Stomach (tissue), 4 donors: ENCODE measurements at regions not wholly inside any gene's neighbourhood (a gene's known extent, or its start where the extent isn't known, plus 50 kb on each side); places are given as distances from the start of the nearest gene placed in this dataset.

Experiments
- CTCF ChIP-seq, 7 experiments: fragments of 450-650 bp in 4 of 7; fragments of 200-600 bp in 3 of 7; sonication (generic) in 3 of 7; IDR thresholded peaks; one replicate each; pipeline ENCODE4 v1.5.1; 2016 to 2019; ENCODE audit warnings: antibody characterized with exemption in 7 of 7, control low read depth in 2 of 7, mild to moderate bottlenecking in 1 of 7
- EP300 ChIP-seq: sonication (generic); formaldehyde crosslinking; IDR thresholded peaks from one replicate; pipeline ENCODE4 v1.6.1; 2017; ENCODE audit warnings: antibody characterized with exemption

DNA sequence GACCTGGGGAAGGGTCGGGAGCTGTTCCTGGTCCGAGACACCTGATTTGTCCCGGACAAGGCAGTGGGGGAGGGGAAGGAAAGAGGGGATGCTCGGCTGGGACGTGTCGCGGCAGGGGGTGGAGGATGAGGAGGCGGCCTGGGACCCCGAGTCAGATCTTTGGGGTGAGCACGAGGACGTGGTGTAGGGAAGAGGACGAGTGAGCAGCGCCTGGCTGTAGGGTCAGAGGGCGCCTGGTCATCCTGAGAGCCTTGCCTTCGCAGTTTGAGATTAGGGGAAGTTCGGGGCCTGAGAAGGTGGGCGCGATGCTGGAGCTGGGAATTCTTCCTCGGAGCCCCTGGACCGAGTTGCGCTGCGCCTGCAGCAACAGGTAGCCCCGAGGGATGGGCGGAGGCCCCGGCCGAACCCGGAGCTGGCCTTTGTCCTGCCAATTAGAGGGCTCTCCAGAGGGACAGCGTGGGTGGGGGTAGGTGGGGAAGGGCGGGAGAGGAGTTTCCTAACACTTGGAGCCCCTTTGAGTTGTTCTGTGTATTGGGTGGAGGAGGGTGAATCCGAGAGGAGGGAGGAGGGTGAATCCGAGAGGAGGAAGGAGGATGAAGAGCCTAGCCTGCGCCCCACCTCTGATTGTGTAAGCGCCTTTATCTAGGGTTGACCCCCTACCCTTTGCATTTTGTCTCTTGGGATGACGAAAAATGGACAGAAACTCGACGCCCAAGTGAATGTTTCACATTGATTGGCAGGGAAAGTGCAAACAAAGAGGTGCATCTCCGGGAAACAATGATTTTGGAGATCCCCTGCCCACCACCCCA is 72.0 kb downstream of the SOX4 start:
- TF ChIP-seq CTCF (IDR thresholded peaks at IDR 0.05) (no peak), EP300 (no peak)
